HG02870 (cell line): ENCODE measurements at regions not wholly inside any gene's neighbourhood (a gene's known extent, or its start where the extent isn't known, plus 50 kb on each side); places are given as distances from the start of the nearest gene placed in this dataset.

Experiments
- ATAC-seq: cut with Tn5 transposase; IDR thresholded peaks from one replicate; pipeline ENCODE4 v1.9.1; 2021; ENCODE audit warnings: mild to moderate bottlenecking, moderate library complexity; ENCODE audit not compliant: unreplicated experiment

DNA sequence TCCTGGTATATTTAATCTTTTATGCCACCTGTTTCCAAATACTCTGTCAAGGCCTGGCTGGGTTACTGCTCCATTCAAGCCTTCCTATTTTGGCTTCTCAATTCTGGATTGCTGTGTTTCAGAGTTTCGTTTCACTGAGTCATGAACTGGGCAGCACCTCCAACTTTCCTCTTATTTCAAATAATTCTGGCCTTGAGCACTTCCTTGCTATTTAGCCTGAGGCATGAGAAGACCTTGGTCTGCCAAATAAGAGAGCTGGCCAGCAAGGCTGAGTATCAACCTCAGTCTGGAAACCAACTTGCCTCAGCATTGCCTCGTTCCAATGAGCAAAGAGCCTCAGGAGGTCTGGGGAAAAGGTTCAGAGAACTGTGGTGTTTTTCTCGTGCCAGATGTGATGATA lies 66.6 kb downstream of the TNFAIP3 start:
- no peak for ATAC-seq

DNA sequence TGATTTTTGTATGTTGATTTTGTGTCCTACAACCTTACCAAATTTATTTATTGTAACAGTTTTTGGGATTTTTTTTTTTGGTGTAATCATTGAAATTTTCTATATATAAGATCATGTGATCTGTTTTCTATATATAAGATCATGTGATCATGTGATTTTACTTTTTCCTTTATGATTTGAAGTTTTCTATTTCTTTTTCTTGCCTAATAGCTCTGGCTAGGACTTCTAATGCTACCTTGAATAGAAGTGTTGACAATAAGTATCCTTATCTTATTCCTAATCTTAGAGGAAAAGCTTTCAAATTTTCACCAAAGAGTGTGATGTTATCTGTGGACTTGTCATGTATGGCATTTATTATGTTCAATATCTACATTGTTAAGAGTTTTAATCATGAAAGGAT lies 69.7 kb downstream of the TNFAIP3 start:
- ATAC-seq, result no peak

DNA sequence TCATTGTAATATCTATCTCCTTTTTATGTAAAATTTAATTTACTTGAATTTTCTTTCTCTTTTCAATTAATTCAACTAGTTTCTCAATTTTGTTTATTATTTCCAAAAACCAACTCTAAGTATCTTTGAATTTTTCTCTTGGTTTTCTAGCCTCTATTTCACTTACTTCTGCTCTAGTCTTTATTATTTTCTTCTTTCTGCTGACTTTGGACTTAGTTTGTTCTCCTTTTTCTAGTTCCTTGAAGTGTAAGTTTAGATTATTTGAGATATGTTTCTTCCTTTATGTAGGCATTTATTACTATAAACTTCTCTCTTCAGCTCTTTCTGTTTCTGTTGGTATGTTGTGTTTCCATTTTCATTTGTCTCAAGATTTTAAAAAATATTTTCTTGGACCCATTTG lies 70.8 kb downstream of the TNFAIP3 start:
- no peak for ATAC-seq

DNA sequence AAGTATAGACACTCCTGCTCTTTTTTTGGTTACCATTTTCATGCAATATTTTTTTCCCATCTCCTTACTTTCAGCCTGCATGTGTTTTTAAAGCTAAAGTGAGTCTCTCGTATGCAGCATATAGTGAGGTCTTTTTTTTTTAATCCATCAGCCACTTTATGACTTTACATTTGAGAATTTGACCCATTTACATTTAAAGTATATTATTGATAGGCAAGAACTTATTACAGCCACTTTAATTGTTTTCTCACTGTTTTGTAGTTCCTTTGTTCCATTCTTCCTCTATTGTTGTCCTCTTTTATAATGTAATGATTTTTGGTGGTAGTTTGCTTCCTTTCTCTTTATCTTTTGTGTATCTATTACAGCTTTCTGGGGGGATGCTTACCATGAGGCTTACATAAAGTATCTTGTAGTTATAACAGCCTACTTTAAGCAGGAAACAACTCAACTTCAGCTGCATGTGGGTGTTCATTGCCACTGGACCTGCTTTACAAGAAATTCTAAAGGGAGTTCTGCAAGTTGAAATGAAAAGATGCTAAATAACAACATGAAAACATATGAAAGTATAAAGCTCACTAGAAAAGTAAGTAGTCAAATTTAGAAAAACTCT lies 71.8 kb downstream of the TNFAIP3 start:
- ATAC-seq, result no peak

DNA sequence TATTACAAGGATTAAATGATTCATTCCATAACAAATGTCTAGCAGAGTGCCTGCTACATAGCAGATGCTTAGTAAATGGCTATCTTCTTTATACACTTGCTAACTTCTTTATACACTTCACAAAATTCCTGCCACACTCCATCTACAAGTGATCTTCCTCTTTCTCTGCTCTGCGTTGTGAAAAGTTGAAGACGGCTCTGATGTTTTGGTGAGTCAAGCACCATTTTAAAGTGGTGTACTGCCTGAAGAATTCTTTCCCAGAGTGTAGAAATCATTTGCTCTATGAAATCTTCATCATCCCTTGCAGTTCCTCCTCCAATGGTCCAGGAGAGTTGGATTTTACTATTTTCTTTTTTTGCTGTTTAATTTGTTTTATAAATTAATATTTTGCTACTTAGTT lies 74.9 kb downstream of the TNFAIP3 start:
- no peak for ATAC-seq

DNA sequence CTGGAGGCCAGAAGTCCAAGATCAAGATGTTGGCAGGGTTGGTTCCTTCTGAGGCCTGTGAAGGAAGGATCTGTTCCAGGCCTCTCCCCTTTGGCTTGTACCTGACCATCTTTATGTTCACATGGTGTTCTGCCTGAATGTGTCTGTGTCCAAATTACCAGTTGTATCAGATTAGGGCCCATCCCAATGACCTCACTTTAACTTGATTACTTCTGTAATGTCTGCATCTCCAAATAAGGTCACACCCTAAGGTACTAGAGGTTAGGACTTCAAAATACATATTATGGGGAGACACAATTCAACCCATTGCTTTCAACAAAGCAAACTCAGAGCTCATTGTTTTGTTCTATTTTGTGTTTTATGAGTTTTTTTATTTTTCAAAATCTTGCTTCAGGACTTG lies 75.7 kb downstream of the TNFAIP3 start:
- no peak for ATAC-seq

DNA sequence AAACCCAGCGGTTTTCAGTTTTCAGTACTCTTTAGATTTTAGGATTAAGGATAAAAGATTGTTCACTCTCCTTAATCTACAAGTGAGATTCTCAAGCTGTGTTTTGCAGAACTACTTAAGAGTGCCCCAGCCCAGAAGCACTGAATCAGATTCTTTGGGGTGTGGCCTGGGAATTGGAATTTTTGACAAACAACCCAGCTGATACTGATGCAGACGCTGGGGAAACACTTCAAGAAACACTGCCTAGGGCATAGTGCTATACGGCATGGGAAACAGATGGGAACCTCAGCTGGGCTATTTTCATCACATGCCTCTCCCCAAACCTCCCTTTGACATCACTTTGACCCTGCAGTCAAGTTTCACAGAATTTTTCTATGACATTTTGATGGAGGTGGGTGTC lies 77.3 kb downstream of the TNFAIP3 start:
- peak; percentile 28 for ATAC-seq

DNA sequence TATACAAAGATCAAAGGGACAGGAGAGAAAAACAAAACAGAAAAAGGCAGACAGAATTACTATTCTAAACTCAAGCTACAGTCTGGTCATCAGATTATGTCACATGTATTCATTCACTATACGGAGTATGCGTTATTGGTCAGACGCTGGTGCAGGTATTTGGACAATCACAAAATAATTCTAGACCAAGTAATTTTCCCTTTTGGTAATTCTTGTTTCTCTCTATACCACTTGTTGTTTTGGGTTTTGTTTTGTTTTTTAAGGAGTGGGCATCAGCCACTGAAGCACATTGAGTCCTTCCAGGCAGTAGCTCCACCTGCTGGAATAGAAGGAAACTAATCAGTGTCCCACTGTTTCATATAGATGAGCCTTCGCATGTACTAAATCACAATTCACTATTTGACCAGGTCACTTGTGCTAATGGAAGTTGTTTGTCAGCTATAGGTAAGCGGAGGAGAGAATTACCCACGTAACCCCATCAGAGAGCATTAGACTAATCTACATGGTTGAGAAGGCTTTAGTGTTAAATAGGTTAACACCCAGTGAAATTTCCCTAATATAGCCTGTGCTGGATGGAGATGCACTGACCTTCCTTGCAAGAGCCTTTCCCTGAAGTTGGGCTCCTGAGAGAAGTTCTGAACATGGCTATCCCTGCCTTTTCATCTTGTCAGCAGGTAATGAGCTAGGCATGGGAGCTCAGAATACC lies 77.9 kb downstream of the TNFAIP3 start:
- peak; percentile 27 for ATAC-seq

DNA sequence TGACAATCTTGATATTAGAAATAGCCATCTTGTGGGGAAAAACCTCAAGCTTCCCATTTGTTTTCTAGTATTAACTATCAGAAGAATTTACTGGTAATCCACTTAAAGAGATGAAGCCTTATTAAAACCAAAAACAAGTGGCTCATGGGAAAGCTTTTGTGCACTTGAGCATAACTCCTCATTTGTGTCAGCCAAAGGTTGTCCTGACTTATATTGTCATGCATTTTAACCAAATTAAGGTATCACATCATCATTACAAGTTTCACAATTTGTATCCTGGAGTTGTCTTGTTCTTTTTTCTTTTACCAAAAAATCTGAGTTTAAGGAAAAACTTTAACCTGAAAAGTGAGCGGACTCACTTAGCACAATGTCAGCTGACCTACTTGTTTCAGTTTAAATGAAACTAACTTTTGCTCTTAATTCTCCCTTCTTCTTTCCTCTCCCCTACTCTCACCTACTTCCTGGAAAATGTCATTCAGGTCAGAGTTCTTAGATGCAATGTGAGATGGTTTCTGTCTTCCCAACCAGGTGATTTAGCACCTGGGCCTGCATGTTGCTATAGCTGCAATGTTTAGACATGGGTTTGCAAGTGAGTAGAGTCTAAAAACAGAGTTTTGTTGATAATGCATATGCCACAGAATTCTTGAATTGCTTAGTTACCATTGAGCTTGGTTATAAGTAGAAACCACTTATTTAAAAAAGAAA lies 82.8 kb downstream of the TNFAIP3 start:
- peak; percentile 52 for ATAC-seq

DNA sequence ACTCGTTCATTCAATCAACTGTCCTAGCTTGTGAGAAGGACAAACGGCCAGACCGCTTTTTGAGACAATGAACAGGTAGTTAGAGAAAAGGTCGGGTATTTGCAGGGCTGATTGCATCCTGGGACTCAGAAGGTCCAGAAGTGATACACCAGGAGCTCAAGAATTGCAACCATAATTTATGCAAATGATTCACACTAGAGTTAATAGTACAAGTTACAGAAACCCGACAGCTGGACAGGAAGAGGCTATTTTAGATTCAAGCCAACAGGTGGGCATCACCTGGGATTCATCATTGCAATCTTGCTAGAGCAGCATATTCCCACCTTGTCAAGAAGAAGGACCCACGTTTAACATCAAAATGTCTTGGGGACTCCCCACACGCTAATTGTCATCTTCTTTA lies 83.5 kb downstream of the TNFAIP3 start:
- ATAC-seq, result no peak

DNA sequence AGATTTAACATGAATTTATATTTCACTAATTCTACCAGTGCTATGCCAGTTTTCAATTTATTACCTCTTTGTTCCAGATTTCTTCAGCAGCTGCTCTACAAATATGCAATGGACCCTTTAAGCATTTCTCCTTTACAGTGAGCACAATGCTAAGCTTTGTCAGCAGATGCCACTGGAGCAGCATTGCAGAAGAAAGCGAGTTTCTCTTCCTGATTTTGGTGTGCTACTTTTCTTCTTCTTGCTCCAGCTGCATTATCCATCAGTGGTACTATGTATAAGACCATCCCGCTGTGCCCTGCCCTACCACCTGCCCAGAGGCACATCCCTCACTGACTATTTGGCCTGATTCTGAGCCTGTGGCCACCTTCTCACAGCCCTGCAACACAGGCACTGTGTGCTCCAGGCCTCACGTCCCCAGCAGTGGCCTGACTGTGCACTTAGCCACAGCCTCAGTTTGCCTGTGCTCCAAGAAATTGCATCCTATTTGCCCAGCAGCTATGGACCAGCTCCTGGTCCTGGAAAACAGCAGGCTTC lies 84.1 kb downstream of the TNFAIP3 start:
- peak; percentile 48 for ATAC-seq

DNA sequence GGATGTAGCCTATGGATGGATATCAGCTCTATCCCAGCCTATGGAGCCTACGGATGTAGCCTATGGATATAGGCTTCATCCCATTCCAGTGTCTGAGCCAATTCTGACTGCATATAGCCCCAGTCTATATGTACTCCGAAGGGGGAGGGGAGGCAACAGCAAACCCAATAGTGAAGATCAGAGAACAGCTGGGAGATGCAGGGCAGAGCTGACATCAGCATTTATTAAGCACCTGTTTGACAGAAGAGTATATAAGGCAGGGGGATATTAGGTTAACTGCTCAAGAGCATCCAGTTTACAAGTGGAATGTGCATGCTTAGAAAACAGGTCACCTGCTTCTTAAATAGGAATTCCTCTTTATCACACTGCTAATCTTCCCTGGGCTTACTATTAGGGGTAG lies 85.2 kb downstream of the TNFAIP3 start:
- ATAC-seq, result no peak

DNA sequence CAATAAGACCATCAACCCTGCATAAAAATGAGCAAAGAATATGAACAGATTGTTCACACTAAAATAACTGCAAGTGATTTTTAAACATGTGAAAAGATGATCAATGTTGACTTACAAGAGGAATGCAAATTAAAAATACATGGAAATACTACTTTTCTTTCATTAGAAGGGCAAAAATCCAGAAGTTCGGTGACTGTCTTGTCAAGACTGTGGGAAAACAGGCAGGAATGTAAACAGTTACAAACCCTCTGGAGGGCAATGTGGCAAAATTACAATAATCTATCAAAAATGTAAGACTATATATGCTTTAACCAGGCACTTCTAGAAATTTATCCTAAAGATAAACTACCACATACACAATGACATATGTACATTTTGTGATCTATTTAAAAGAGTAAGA lies 86.7 kb downstream of the TNFAIP3 start:
- no peak for ATAC-seq

DNA sequence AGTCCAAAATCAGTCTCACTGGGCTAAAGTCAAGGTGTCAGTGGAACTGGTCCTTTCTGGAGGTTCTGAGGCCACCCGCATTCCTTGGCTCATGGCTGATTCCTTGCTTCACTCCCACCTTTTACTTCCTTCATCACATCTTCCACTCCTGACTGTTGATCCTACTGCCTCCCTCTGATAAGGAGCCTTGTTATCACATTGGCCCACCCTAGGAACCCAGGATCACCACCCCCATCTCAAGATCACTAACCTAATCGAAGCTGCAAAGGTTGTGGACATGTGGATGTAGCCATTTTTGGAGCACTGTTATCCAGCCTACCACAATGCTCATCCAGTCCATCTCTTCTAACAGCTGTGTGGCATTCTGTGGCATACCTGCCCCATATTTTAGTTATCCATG lies 87.2 kb downstream of the TNFAIP3 start:
- ATAC-seq, result no peak

DNA sequence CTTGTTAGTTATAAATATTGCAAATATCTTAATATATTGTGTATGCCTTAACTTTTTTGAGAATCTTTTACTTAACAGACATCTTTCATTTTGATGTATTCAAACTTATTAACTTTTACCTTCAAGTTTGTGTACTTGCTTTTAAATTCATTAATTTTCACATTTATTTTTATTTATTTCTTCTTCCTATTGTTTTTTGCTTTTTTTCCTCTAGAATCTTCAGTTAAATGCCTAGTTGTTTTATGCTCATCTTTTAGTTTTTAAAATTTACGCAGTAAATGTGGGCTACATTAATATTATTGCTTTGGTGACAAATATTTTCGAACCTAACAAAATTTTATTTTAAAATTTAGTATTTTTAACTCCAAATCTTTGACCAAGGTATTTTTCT lies 89.0 kb downstream of the TNFAIP3 start:
- no peak for ATAC-seq

DNA sequence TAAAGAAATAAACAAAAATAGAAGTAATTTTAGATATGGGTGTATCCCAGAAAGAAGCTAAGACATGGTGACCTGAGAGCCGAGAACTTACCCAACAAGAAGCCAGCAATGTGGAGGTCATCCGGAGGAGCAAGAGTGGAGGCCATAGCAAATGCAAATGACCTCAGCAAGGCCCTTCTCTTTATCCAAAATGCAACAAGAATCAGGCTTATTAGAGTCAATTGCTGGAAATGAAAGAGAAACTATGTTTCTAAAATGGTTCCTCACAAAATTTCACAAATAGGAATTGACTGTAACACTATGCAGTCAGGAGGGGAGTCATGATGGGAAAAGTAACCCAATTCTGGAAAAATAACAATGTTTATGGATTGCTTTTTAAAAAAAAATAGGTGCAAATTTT lies 90.4 kb downstream of the TNFAIP3 start:
- ATAC-seq, result no peak

DNA sequence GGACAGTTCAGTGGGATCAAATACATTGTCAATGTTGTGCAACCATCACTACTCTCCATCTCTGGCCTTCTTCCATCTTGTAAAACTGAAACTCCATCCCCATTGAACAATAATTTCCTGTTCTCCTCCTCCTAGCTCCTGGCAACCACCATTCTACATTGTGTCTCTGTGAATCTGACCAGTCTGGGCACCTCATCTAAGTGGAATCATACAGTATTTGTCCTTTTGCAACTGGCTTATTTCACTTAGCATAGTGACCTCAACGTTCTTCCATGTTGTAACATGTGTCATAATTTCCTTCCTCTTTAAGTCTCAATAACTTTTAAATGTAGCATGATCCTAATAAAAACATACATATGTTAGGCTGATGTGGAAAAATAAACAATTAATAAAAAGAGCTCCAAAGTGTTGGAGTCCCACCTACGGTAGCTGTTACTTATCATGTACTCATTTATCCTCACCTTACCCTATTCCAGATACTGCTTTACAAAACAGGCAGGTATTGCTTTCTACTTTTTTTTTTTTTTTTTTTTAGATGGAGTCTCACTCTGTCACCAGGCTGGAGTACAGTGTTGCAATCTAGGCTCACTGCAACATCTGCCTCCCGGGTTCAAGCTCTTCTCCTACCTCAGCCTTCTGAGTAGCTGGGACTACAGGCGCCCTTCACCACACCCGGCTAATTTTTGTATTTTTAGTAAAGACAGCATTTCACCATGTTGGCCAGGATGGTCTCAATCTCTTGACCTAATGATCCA lies 91.9 kb downstream of the TNFAIP3 start:
- no peak for ATAC-seq

DNA sequence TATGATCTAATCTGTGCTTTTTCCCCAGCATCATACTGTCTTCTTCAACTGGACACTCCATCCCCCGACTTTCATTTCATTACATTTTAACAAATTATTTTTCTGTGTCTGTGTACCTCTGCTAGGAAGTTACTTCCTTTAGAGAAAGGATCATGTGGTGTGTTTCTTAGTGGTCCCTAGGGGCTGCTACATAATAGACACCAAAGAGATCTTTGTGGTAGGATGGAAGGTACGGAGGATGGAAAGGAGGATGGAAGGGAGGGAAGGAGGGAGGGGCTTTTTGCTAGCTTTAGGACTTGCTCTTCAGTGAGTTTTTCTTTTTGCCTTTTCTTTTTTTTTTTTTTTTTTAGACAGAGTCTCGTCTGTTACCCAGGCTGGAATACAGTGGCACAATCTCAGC lies 95.7 kb downstream of the TNFAIP3 start:
- ATAC-seq, result no peak

DNA sequence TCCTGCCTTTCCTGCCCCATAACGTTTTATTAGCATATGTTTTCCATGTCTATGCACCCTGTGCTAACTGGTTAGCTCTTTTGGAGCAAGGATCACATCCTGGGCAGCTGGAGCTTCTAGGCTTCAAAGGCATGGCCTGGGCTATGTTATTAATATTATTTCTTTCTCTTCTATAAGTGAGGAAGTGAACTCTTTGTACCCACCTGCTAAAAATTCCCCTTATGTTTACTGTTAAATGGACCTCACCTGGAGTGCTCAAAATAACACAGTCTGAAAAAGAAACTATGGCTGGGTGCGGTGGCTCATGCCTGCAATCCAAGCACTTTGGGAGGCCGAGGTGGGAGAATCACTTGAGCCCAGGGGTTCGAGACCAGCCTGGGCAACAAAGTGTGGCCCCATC lies 97.8 kb downstream of the TNFAIP3 start:
- ATAC-seq, result no peak

DNA sequence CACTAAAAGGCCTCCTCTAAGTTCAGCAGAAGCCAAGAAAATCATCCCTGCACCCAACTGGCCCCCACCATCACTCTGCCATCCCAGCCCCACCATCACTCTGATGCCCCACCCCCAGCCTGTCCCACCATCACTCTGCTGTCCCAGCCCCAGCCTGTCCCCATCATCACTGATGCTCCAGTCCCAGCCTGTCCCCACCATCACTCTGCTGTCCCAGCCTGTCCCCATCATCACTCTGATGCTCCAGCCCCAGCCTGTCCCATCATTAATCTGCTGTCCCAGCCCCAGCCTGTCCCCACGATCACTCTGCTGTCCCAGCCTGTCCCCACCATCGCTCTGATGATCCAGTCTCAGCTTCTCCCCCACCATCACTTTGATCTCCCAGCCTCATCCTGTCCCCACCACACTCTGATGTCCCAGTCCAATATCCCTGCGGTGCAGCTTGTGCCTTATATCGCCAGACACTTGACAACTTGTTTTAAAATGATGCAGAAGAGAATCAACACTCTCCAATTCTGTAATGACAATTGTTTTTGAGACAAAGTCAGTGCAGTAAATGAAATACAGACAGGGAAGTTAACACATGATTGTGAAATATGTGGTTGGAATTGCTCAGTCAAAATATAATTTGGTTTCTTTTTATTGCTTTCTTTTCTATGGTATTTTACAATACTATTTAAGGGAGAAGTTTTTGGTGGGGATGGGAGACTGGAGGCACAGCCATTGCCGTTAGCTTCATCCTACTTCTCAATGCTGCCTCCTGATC lies 100.8 kb downstream of the TNFAIP3 start:
- ATAC-seq, result no peak

DNA sequence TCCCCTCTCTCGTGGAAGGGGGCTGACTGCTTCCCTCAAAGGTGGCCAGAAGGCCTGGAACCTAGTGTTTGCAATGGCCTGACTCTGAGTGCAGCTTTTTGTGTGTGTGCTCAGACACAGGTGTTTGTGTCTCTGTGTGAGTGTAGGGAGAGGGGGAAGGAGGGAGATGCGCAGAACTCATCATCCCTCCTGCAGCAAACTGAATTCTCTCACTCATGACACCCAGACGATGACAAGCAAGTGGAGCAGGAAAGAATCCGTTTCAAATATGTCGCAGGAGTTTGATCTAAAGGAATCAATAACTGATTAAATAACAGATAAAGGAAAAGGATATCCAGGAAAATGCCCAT lies 101.4 kb downstream of the TNFAIP3 start:
- no peak for ATAC-seq
